ENCODE measurements at regions not wholly inside any gene's neighbourhood (a gene's known extent, or its start where the extent isn't known, plus 50 kb on each side); places are given as distances from the start of the nearest gene placed in this dataset.
"Not testable (repeated sequence)": the region's sequence is repeated elsewhere in the genome, so short reads cannot be mapped to it uniquely, and the experiment has no call there.

DNA sequence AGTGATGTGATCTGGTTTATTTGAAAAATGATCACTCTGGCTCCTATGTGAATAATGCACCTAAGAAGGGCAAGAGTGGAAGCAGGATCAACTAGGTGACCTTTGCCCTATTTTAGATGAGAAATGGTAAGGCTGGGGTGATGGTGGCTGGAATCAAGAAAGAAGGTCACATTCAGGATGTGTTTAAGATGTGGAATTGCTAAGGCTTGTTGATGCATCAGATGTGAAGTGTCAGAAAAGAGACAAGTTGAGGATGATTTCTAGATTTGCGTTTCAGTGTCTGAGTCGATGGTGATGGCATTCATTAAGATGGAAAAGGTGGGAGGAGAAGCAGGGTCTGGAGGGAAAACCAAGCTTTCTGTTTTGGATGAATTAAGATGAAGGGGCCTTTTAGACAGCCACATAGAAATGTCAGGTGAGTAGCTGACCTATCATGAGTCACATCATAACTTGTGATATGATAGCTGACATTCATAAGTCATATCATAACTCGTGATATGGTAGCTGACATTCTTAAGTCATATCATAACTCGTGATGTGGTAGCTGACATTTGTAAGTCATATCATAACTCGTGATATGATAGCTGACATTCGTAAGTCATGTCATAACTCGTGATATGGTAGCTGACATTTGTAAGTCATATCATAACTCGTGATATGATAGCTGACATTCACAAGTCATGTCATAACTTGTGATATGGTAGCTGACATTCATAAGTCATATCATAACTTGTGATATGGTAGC, 101.2 kb upstream of the SEC11C start:
- DNase-seq, result no peak

DNA sequence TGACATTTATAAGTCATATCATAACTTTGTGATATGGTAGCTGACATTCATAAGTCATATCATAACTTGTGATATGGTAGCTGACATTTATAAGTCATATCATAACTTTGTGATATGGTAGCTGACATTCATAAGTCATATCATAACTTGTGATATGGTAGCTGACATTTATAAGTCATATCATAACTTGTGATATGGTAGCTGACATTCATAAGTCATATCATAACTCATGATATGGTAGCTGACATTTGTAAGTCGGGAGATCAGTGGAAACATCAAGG, 100.7 kb upstream of the SEC11C start:
- DNase-seq, result not testable (repeated sequence)

DNA sequence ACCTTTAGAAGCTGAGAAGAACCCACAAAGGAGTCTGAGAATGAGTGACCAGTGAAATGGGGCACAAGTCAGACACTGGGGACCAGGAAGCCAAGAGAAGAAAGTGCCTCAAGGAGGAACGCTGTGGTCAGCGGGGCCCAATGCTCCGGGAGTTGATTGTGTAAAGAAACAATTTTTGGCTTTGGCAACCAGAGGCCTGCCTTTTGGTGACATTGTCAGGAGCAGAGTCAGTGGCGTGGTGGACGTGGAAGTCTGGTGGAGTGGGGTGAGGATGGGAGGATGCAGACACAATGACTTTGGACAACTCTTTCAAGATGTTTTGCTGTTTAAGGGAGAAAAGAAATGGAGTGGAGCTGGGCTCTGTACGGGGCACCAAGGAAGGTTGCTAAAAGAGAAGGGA, 100.2 kb upstream of the SEC11C start:
- no peak for DNase-seq

DNA sequence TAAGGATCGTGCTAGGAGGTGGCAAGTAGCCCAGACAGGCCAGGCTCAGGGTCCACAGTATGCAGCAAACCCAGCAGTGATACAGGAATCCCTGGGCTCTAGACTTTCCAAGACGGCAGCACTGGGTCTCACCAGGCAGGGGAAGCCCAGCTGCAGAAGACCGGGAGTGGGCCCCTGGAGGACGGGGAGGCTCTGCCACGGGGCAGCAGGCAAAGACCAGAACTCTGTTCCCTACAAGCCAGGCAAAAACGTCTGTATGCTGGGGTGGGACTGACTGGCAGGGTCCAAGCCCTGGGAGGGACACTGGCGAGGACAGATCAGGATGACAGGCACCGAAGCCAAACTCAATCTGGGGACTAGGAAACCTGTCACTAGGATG, 98.9 kb upstream of the SEC11C start:
- no peak for DNase-seq

DNA sequence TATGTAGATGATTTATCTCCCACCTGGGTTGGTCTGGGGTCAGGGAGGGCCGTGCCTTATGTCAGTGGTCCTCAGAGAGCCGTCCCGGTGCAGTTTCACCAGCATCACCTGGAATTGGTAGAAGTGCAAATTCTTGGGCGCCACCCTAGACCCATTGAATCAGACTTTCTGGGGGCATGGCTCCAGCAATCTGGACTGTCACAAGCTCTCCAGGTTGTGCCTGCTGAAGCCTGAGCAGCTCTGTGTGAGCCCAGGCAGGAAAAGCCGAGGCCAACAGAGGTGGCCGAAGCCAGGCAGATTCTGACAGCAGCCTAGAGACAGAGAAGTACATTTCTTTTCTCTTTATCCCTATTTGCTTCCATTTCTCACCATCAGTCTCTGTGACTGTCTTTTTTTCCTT, 98.4 kb upstream of the SEC11C start:
- DNase-seq, result no peak

DNA sequence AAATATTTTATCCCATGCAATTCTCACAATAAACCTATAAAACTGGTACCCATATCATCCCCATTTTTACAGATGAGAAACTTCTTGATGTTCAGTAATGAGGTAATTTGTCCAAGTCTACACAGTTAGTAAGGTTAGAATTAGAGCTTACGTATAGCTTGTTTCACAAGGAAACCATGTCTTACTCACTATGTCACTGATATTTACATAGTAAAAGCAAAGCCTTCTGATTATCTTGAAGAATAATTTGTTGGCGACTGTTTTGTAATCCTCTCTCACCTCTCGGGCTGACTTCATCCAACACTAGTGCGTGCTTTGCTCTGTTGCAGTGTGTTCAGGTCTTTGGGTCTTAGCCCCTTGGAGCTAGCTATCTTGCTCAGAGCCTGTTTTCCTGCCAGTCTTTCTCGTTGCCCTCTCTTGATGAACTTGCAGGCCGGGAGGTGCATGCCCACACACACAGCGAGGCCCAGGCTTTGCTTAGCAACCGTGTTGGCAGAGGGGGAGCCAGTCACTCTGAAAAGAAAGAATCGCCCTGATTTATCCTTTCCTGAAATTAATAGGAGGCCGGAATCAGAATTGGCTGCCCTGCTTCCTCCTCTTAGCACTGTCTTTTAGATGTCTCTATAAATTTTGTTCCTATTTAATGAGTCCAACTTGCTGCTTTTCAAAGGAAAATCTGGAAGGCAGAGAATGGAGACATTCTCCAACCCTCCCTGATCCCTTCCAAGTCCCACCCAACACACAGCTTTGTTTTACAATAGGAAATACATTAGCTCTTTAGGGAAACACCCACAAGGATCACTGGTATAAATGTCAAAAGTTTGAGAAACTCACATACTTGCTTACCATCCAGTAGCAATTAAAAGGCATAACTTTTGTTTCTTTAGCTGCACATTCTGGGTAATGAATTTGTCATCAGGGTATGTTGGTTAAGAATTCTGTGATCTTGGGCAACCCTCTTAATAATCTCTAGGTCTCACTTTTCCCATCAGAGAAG, 97.6 kb upstream of the SEC11C start:
- peak; percentile 62 for DNase-seq

DNA sequence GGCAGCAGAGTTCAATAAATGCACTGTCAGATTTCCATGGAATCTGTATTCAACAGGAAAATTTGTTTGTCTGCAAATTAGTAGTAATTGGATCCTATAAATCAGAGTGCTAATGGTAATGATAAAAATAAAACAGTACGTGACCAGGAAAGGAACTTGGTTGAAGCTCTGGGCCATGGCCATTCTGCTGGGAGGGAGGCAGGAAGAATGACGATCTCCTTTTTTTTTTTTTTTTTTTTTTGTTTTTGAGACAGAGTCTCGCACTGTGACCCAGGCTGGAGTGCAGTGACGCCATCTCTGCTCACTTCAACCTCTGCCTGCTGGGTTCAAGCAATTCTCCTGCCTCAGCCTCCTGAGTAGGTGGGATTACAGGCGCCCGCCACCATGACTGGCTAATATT, 94.8 kb upstream of the SEC11C start:
- no peak for DNase-seq

DNA sequence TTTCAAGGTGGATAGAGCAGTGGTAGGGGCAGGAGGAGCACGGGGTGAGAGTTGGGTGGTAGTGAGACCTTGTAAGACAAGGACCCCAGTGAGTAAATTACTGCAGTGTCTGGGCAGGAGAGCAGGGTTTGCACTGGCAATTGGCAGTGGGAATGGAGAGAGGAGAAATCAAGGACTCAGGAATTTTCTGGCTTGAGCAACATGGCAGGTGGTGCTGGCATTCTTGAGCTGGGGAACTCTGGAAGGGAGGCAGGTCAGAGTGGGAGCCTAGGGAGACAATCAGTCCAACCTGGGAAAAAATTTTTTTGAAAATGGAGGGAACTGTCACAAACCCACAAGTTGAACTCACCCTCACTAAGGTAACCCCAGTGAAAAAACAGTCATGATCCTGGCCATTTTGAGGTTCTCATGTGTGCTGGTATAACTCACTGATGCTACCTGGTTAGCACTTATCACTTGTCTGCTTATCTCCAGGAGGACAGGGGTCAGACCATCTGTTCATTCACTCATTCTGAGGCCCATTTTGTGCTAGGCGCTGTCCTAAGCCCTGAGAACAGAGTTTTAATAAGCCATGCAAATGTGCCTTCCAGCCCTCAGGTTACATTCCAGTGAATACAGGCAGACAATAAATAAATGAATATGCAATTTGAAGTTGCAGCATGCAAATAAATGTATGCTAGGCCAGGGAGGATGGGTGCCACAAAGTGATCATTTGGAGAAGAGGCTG, 92.2 kb upstream of the SEC11C start:
- DNase-seq, result no peak

DNA sequence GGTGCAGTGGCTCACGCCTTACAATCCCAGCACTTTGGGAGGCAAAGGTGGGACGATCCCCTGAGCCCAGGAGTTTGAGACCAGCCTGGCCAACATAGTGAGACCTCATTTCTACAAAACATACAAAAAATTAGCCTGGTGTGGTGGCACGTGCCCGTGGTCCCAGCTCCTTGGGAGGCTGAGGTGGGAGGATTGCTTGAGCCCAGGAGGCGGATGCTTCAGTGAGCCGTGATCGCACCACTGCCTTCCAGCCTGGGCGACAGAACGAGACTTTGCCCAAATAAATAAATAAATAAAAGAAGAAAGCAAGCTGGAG, 91.7 kb upstream of the SEC11C start:
- no peak for DNase-seq

DNA sequence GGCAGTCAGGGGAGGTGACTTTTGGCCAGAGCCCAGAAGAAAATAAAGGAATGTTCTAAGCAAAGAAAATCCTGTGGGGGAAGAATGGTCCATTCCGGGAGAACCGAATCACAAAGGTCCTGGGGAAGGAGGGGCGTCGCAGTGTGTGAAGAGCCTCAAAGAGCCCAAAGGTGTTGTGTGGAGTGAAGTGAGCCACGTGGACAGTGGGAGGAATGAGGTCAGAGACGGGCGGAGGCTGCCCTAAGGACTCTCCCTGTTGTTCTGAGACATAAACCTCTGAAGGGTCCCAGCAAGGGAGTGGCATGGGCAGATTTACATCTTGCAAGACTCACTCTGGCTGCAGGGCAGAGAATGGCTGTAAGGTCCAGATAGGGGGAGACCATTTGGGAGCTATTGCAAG, 91.3 kb upstream of the SEC11C start:
- no peak for DNase-seq

DNA sequence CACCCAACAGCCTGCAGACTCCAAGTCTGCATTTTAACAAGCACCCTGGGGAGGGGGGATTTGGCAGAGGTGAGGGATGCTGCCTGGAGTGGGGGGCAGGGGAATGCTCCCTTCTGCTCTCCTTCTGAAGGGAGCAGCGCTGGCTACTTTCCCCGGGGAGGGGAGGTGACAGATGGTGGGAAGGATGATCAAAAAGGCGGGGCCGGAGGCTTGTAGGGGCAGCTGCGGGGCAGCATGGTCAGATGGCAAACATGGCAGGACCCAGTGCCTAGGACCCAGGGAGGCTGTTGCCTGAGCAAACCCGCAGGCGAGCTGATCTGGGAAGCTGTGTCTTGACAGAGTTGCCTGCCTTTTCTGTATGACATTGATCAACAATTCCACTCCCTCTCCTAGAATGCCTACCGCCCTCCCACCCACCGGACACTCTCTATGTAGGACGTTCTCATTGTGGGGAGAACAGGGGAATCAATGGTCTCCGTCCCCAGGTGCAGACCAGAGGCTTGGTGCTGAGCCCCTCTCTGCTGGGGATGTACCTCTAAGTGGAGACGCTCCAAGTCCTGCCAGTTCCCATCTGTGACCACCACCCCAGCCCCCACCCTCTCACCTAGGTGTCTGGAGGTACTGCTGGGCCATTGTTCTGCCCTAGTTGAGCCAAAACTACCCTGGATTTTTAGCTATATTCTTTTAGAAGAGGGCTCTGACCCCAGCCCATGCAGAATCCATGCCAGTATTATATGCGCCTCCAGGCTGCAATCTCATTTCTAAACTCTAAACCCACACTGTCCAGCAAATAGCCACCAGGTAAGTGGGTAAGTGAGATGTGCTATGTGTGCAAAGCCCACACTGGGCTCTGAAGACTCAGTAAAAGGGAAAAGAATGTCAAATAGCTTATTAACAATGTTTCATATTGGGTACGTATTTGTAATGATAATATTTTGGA, 89.7 kb upstream of the SEC11C start:
- DNase-seq, result no peak

DNA sequence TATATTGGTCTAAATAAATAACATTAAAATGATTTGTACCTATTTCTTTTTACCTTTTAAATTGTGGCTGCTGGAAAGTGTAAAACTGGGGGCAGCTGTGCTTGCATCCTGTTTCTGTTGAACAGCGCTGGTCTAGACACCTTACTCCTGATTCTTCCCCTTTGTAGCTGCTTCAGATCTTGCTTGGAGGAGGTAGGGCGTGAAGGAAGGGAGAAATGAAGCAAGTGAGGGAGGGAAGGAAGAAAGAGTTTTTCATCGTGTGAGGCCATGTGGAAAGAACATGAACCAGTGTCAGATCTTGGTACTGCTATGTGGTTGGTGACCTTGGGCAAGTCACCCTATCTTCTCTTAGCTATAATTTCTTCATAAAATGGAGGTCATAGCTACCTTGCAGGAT, 89.0 kb upstream of the SEC11C start:
- no peak for DNase-seq

DNA sequence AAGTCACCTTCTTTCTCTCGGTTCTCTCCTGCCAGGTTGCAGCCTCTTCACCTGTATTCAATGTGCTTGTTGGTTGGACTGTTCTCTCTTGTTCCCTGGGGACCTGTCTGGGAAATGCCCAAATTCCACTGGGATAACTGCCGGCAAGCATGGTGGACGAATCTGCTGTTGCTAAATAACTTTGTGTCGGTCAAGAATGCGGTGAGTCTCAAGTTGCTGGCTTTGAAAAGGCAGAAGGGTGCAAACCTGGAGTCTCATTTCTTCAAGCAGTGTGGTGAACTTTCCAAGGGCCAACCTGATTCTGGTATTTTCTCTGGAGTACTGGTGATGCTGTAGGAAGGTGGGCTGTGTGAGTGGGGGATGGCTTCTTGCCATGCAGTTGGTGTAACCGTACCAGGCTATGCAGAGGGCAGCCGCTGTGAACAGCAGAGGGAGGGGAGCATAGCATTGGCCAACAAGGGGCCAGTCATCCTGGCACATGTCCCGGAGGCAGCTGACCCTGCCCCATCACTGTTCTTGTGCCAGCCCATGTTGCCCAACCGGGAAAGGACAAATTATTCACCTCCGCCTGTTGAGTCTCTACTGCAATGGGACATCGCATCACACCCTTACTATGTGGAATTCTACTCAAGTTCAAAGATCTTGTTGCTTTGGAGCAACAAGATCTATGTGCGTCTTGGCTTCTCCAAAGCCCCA, 88.1 kb upstream of the SEC11C start:
- DNase-seq, result no peak

DNA sequence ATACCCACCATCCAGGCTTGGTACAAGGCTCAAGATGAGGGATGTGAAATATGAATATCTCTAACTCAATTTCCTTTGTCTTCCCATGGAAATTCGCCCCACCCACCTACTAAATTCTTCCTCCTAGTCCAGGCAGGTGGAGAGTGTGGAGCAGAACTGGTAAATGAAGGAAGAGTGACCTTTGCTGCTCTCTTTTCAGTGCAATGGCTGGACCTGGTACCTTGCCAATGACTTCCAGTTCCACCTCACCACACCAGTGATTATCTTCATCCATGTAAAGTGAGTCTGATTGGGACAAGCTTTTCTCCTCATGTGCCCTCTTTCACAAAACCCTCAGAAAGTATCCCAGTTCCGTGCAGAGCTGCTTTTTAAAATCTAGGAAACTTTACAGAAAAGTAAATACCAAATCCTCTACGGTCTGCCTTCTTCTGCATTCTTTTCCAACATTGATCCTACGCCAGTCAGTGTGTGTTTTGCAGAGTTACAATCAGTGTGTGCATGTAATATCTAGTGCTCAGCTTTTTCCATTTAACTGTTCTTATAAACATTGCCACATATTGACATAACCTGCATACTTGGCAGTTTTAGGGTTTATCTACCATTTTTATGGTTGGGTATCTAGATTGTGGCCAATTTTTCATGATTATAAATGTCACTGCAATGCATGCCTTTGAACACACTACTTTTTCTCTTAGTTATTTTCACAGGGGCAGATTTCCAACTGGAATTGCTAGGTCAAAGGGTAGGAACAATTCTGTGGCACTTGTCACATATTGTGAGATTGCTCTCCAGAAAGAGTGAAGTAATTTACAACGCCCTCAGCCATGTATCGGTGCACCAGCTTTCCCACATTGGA, 86.5 kb upstream of the SEC11C start:
- DNase-seq, result peak; percentile 74

DNA sequence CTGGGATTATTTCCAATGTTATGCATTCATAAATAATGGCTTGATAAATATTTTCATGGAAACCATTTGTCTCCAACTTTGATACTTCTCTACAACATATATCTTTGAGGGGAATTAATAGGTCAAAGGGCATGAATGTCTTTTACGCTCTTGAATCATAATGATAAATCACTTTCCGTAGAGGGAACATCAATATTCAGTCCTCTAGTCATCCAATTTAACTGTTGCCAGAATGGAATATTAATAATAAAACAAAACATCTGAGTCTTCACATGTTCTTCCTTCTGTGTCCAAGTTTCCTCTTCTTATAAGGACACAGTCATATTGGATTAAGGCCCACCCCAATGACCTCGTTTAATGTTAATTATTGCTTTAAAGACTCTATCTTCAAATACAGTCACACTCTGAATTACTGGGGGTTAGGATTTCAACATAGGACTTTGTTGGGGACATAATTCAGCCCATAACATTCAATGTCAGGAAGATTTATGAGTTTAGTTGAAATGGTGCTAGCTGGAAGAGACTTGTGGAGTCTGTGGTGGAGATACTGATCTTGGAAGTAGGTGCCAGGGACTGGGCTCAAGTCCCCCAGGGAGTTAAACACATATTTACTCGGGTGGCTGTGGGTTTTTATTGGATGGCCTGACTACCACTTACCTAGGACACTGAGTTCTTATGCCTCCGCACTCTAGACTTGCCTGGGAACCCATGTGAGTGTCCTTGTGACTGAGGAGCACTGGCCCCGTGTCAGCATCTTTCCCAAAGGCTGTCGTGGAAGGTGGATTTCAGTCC, 85.0 kb upstream of the SEC11C start:
- DNase-seq, result peak; percentile 52

DNA sequence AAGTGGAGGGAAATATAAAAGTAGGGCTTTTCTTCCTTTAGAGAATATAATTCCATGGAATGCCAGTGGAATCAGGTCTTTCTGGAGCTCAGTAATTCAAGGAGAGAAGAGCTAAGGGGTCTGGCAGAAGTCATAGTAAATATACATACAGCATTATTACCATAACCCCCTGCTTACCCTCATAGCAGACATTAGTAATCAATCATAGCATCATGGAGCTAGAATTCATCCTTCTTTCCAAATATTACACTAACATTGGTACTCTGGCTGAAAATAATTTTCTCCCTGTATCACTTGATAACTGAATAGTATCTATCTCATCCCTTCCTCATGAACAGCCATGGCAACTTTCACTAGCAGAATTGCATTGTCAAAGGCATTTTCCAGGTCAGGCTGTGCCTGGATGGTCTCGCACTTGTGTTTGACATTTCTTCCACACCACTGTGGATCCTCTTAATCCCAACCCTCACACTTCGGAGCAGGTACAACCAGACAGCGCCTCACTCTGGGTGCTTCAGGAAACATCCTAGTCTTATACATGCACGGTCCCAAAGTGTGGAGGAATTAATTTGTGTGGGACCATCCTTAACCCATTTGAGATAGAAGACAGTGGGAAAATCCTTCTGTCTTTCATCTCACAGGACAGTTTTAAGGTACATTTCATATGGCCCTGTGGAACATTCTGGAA, 84.2 kb upstream of the SEC11C start:
- no peak for DNase-seq

DNA sequence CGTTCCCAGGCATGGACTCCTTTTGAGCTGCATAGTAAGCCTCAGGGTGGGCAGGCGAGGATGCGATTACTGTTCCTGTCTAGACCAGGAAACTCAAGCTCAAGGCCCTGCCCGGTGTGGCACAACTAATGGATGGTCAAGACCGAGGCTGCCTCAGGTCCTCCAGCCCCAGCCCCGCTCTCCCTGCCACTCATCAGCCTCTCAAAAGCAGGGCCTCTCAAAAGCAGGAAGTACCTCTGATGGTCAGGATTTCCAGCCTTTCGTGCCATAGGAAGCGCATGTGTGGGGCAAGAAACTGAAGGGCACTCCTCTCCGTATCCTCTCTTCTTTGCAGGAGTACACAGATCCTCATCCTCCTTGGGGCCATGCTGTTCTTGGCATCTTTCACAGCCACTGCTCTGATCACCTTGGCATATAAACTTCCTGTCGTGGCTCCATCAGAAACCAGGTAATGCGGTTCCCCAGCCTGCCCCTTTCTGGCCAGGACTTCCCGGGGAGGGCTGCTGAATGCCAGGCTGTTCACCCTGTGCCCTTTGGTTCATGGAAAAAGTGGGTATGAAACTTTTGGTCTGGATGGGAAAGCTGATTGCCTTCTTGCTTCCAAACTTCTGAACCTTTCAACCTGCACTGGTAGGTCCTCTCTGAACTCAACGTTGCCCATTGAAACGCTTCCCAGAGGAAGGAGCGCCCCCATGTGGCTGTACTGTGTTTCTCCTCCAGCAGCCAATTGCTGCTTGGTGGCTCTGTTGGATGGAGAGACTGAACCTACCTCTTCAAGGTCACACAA, 82.8 kb upstream of the SEC11C start:
- peak; percentile 65 for DNase-seq

DNA sequence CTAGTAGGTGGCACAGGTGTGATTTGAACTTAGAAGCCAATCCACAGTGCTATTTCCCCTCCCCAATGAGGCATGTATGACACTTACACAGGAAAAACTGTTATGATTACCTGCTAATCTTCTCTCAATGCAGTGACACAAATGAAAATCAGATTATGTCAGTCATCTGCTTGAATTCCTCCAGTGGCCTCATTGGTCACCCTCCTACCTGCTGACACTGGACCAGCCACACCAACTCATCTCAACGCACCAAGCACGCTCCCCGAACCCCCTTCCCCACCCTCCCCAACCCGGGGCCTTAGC, 82.2 kb upstream of the SEC11C start:
- no peak for DNase-seq

DNA sequence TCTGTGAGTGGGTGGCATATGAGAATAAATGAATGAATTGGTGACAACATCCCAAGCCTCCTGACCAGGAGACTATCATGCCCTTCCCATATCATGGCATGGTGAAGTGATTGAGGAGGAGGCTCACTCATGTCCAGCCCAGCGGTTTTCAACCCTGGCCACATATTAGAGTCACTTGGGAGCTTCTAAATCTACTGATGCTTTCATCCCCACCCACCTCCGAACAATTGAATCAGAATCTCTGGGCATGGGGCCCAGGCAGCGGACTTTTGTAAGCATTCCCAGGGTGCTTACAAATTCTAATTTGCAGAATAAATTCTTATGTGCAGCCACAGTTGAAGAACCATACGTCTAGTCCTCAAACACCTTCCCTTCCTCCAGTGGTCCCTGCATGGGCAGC, 81.7 kb upstream of the SEC11C start:
- DNase-seq, result peak; percentile 38
